HL-60 (cell line): ENCODE measurements at regions not wholly inside any gene's neighbourhood (a gene's known extent, or its start where the extent isn't known, plus 50 kb on each side); places are given as distances from the start of the nearest gene placed in this dataset.
A peak's percentile ranks its signal among the peaks of the same experiment; 100 is the strongest.

ENCODE experiments used
- DNase-seq, 2 experiments: peaks; one replicate each; pipeline ENCODE4 v3.0.0-alpha.2; 2010 to 2020; ENCODE audit warnings: low read depth in 1 of 2, low spot score in 1 of 2
- H3K27ac ChIP-seq: fragments of 250-450 bp; sonication (Bioruptor Pico); replicated peaks from 2 replicates; pipeline ENCODE4 v1.5.1; 2020; ENCODE audit warnings: mild to moderate bottlenecking, moderate library complexity
- H3K27me3 ChIP-seq: fragments of 250-450 bp; sonication (Bioruptor Pico); 2 replicates; pipeline ENCODE4 v1.5.1; 2021; ENCODE audit warnings: mild to moderate bottlenecking, moderate library complexity; ENCODE audit not compliant: insufficient read depth, poor library complexity, severe bottlenecking
- H3K4me3 ChIP-seq: replicated peaks from 2 replicates; pipeline ENCODE4 v1.5.1; 2011; ENCODE audit warnings: mild to moderate bottlenecking, control low read depth, low read length; ENCODE audit not compliant: insufficient read depth
- CTCF ChIP-seq: IDR thresholded peaks from one replicate; pipeline ENCODE4 v1.5.1; 2011; ENCODE audit warnings: low read length, control low read depth, inconsistent platforms; ENCODE audit not compliant: insufficient read depth
- GABPA ChIP-seq: IDR thresholded peaks from 2 replicates; pipeline ENCODE4 v1.6.1; 2012; ENCODE audit warnings: low read depth
- POLR2AphosphoS5 ChIP-seq: IDR thresholded peaks from 2 replicates; pipeline ENCODE4 v1.6.1; 2012; ENCODE audit warnings: low read depth
- REST ChIP-seq: IDR thresholded peaks from 2 replicates; pipeline ENCODE4 v1.6.1; 2012; ENCODE audit warnings: low read depth; ENCODE audit not compliant: insufficient replicate concordance
- SPI1 ChIP-seq: IDR thresholded peaks from 2 replicates; pipeline ENCODE4 v1.6.1; 2012; ENCODE audit warnings: low read depth, mild to moderate bottlenecking, borderline replicate concordance

GRCh38 chr9:6072865-6073264, 57.4 kb upstream of the RANBP6 start:
- Histone ChIP-seq H3K27ac (no peak overlapping the region), H3K27me3 (no peaks in the 10 kb centered on the region), H3K4me3 (no peak overlapping the region)
- no peak for TF ChIP-seq POLR2AphosphoS5
- TF ChIP-seq SPI1: no peak
- no peak for TF ChIP-seq GABPA
- TF ChIP-seq CTCF: no peak
- no peak for TF ChIP-seq REST
- DNase-seq: no peak

- TF ChIP-seq POLR2AphosphoS5: no peak
- TF ChIP-seq GABPA: no peak
- no peak for TF ChIP-seq REST
- no peak for TF ChIP-seq CTCF
- no peak for TF ChIP-seq SPI1
- DNase-seq: no peak
- Histone ChIP-seq H3K27ac (no peak overlapping the region), H3K27me3 (no peaks in the 10 kb centered on the region), H3K4me3 (no peak overlapping the region)
Observed at GRCh38 chr9:6072453-6072852, 57.0 kb upstream of the RANBP6 start.

GRCh38 chr9:6068983-6069382, 53.6 kb upstream of the RANBP6 start:
- TF ChIP-seq CTCF (no peak), SPI1 (peak; percentile 89), POLR2AphosphoS5 (no peak; the same call in 1 of the 2 replicates)
- peak overlapping the region; percentile 38 for H3K27ac ChIP-seq
- no peak overlapping the region for H3K4me3 ChIP-seq
- peak; percentile 43 to 50 for DNase-seq
- H3K27me3 ChIP-seq: no peaks in the 10 kb centered on the region

- no peak for DNase-seq
- no peak for TF ChIP-seq GABPA
- TF ChIP-seq CTCF: no peak
- TF ChIP-seq POLR2AphosphoS5: no peak
- no peak for TF ChIP-seq REST
- TF ChIP-seq SPI1: no peak
- no peak overlapping the region for H3K27ac ChIP-seq
- H3K27me3 ChIP-seq: no peaks in the 10 kb centered on the region
- H3K4me3 ChIP-seq: no peak overlapping the region
Observed at GRCh38 chr9:6067426-6067825, 52.0 kb upstream of the RANBP6 start.
